HG03442 (cell line): ENCODE measurements at regions not wholly inside any gene's neighbourhood (a gene's known extent, or its start where the extent isn't known, plus 50 kb on each side); places are given as distances from the start of the nearest gene placed in this dataset.

ENCODE experiments used
- ATAC-seq: cut with Tn5 transposase; IDR thresholded peaks from one replicate; pipeline ENCODE4 v1.9.1; 2021; ENCODE audit warnings: mild to moderate bottlenecking, moderate library complexity; ENCODE audit not compliant: unreplicated experiment

GRCh38 chr3:182052332-182052731 is 340.6 kb downstream of the SOX2 start:
- no peak for ATAC-seq

GRCh38 chr3:182052757-182053156 is 341.0 kb downstream of the SOX2 start:
- no peak for ATAC-seq

DNA sequence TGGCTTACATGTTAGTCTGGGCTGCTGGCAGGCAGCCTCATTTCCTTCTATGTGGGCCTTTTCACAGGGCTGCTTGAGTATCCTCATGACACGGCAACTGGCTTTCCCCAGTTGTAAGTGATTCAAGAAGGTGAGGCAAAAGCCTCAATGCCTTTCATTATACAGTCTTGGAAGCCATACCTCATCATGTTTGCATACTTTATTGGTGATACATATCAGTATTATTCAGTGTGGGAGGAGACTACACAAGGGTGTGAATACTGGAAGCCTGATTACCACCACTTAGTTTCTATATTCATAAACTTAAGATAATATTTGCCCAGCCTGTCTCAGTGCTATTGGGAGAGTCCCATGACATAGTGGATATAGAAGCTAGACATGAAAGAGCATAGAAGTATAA is 346.8 kb downstream of the SOX2 start:
- ATAC-seq: no peak

- no peak for ATAC-seq
These were observed 352.0 kb downstream of the SOX2 start for GRCh38 chr3:182063742-182064141.

DNA sequence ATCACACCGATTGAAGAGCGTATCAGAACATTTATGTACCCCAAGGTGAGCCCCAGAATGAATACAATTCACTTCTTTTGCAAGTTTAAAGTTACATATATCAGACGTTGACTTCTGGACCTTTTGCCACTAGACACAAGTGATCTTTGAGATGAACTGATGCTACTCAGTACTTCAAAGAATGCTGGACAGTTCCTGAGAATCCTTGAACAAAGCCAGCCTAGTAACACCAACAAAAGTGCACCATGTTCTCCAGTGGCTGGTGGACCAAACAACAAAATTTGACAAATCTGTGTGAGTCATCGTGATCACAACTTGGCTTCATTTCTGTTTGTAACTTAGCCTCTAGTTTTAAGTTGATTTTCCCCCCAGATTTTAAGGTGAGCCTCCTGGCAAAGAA is 355.7 kb downstream of the SOX2 start:
- no peak for ATAC-seq

DNA sequence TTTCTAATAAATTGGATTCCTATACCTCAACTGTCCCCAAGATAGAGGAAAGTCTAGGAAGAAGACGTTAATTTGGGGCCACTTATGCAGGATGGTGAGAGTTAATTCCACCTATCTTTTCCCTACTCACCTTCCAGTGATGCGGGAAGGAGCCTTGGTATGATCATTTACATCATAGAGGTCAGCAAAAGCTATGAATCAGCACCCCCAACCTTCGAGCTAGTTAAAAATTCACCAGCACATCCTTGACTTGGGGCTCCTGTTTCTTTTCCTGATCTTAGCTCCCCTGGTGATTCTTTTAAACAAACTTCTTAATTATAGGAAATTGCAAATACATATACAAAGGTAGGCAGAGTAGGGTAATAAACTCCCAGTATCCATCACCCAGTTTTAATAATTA is 366.6 kb downstream of the SOX2 start:
- no peak for ATAC-seq

- ATAC-seq: no peak
These were observed 367.2 kb downstream of the SOX2 start for GRCh38 chr3:182078929-182079328.

- ATAC-seq: no peak
These were observed 369.4 kb downstream of the SOX2 start for GRCh38 chr3:182081096-182081495.

- ATAC-seq: no peak
These were observed 371.4 kb downstream of the SOX2 start for GRCh38 chr3:182083112-182083511.

DNA sequence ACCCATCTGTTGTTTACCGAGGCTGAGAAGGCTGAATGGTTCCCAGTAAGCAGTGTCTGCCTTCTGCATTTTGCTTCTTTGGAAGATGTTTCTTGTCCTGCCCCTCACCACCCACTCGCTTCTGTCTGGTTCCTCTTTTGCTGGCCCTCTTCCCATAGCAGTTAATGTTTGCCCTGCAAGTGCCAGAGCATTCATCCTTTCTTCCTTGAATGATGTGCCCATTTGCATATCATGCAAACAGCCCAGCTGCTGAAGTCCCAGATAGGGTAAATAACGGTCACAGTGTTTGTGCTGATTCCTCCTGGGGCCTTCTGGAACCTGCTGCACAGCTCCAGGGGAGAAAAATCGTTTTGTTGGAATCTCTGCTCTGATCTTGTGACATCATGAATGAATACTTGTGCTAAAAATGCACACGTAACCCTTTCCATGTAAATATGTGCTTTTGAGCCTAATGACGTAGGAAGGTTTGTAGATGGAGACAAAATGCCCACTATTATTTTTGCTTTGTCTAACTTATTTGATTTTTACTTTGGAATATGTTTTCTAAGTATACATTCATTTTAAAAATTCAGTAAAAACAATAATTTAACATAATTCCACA is 381.0 kb downstream of the SOX2 start:
- no peak for ATAC-seq

DNA sequence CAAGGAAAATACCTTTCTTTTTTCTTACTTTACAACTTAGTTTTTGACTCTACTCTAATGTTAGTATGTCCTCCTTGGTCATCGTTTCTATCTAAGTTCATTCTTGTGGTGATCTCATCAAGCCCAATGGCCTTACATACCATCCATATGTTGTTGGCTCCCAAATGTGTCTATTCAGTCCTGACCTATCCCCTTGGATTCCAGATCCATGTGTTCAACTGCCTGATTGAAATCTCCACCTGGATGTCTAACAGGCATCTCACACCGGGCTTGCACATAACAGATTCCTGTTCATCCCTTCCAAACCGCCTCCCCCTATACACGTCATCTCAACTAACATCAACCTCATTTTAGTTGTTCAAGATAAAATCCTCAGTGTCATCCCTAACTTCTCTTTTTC is 382.6 kb downstream of the SOX2 start:
- ATAC-seq: no peak

DNA sequence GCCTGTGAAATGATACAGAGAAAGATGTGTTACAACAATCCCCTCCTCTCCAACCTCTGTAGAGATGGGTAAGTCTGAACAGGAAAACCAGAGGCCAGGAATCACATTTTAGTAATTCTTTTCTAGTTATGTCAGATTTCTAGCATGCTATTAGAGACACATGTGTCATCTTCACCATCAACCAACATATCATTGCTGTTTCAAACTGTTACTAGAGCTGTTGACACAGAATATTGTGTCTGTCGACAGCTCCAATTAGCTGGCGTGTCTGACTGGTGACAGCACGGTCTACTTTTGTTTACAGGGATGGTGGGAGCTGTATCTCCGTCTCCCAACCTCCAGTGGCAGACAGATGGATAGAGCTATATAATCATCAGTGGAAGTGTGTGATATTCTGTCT is 393.2 kb downstream of the SOX2 start:
- no peak for ATAC-seq

GRCh38 chr3:182105875-182106274 is 394.1 kb downstream of the SOX2 start:
- no peak for ATAC-seq

GRCh38 chr3:182108371-182108770 is 396.6 kb downstream of the SOX2 start:
- ATAC-seq: no peak

- no peak for ATAC-seq
These were observed 400.2 kb downstream of the SOX2 start for GRCh38 chr3:182111967-182112366.

- ATAC-seq: no peak
These were observed 403.7 kb downstream of the SOX2 start for GRCh38 chr3:182115328-182116015.

DNA sequence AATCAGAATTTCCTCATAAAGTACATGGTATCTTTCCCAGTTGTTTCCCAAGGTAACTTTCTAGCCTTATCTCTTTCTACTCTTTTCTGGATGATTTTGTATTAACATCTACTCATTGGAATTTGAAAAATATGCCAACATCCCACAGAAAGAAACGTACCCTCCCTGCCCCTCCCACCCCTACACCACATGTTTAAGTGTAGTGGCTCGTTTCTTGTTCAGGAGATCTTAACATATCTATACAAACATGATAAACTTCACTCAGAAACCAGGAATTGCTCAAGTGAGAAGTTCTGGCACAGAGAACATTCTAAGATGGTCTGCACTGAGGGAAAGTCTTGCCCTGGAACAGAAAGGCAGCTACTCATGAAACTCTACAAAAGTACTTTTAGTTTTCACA is 404.7 kb downstream of the SOX2 start:
- no peak for ATAC-seq

- ATAC-seq: no peak
These were observed 405.4 kb downstream of the SOX2 start for GRCh38 chr3:182117131-182117530.

GRCh38 chr3:182117583-182117982 is 405.9 kb downstream of the SOX2 start:
- ATAC-seq: no peak

DNA sequence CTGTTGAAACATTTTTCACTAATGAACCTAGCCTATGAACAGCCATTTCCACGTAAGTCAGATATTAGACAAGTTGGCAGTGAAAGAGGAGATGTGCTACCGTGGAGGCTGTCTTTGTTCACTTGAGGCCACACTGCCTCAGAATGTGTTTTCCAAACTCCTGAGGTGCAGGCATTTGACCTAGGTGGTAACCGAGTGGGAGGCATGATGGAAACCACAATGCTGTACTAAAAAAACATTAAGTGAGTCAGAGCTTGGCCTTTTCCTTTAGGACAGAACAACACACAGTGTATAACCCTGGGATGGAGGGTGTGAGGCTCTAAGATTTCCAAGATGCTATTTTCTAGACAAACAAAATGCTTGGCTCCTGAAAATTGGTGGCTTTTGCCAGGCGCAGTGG is 406.3 kb downstream of the SOX2 start:
- ATAC-seq: no peak

- ATAC-seq: no peak
These were observed 409.7 kb downstream of the SOX2 start for GRCh38 chr3:182121401-182121800.

DNA sequence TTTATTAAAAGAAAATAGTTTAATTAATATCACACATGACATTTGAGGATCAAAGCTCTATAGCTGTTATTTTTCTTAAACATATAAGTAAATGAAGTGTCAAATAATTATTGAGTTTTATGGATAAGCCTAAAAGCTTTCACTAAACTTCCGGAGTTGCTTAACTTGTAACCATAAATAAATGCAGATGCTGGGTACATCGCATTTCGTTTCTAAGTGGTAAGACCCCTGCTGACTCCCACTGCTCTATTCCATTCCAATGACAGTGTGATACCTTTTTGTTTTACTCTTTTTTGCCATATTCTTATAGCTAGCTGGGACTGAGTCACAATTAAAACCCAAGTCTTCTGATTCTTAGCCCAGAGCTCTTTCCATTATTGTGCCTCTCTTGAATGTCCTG is 411.1 kb downstream of the SOX2 start:
- ATAC-seq: no peak

DNA sequence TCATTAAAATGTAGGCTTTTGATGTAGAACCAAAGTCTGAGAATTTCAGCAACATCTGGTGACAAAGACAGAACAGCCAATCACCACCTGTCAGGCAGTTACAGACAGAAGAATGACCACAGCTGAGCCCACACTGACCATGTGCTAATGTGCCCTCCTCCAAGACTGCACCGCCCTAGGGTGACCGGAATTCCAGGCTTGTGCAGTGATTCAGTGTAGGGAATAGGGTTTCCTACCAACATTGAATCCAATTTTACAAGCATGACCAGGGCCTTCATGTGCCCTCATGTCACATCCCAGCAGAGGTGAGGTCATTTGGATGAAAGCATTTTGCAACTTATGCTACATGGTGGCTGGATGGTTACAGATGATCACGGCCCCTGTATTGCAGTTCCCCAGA is 412.5 kb downstream of the SOX2 start:
- ATAC-seq: no peak
